ENCODE measurements at regions not wholly inside any gene's neighbourhood (a gene's known extent, or its start where the extent isn't known, plus 50 kb on each side); places are given as distances from the start of the nearest gene placed in this dataset.

DNA sequence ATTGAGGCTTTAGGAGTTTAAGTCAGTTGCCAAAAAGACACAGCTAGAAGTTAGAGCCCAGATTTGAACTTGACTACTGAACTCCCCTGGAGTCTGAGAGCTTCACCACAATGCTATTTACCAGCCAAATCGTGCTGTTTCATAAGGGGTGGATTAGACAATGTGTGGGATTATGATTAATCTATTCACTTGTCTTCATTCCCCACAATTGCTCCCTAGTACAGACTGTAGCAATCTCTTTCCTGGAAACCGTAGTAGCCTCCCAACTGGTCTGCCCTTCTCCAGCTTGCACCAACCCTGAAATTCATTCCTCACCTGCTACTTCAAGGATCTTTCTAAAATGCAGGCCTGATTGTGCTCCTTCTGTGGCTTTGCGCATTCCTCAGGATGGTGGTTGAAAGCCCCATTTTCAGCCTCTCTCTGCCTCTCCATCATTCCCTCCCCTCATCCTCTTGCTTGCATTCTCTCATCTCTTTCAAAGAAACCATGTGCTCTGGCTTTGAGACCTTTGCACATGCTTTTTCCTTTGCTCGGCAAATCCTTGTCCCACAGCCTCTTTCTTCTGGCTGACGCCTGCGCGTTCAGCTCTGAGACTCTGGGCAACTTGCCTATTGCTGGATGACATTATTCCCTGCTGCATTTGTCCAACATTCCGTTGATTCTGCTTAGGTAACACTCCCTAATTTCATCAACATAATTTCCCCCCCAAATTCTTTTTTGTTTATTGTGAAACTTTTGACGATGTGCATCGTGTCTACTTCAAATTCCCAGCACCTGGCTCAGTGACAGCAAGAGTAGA, 145.1 kb downstream of the ADRA2A start:
- H3K36me3 ChIP-seq (ENCODE audit: control insufficient read depth in 5 of 5, insufficient read depth in 5 of 5, low read length in 5 of 5), result no peaks in the 10 kb centered on the region
- no peaks in the 10 kb centered on the region for H3K27me3 ChIP-seq (ENCODE audit: control insufficient read depth in 5 of 5, insufficient read depth in 4 of 5, low read length in 5 of 5)

GRCh38 chr10:111222961-111223360, 146.1 kb downstream of the ADRA2A start:
- peak overlapping the region; percentile 21 for H3K27ac ChIP-seq (ENCODE audit: low read depth, low read length)
- H3K4me3 ChIP-seq (ENCODE audit: low read depth in 1 of 5, low read length in 5 of 5), result no peak overlapping the region
- H3K4me1 ChIP-seq (ENCODE audit: control insufficient read depth in 5 of 5, insufficient read depth in 5 of 5, low read length in 5 of 5), result peaks cover 9 to 32% (median 20%) of the 10 kb centered on the region in 5 donors
- no peaks in the 10 kb centered on the region for H3K36me3 ChIP-seq (ENCODE audit: control insufficient read depth in 5 of 5, insufficient read depth in 5 of 5, low read length in 5 of 5)
- no peak overlapping the region for H3K9ac ChIP-seq (ENCODE audit: low read length in 5 of 5)
- no peaks in the 10 kb centered on the region for H3K27me3 ChIP-seq (ENCODE audit: control insufficient read depth in 5 of 5, insufficient read depth in 4 of 5, low read length in 5 of 5)
- H3K9me3 ChIP-seq (ENCODE audit: control insufficient read depth in 5 of 5, low read length in 5 of 5), result peaks cover 0 to 4% (median 0%) of the 10 kb centered on the region in 5 donors

More for the DNA sequence above, 145.1 kb downstream of the ADRA2A start:
- Histone ChIP-seq H3K9ac (ENCODE audit: low read length in 5 of 5) (no peak overlapping the region), H3K27ac (ENCODE audit: low read depth, low read length) (peak overlapping the region; percentile 43), H3K4me3 (ENCODE audit: low read depth in 1 of 5, low read length in 5 of 5) (no peak overlapping the region), H3K4me1 (ENCODE audit: control insufficient read depth in 5 of 5, insufficient read depth in 5 of 5, low read length in 5 of 5) (peaks cover 9 to 32% (median 20%) of the 10 kb centered on the region in 5 donors), H3K9me3 (ENCODE audit: control insufficient read depth in 5 of 5, low read length in 5 of 5) (peaks cover 0 to 4% (median 0%) of the 10 kb centered on the region in 5 donors)

DNA sequence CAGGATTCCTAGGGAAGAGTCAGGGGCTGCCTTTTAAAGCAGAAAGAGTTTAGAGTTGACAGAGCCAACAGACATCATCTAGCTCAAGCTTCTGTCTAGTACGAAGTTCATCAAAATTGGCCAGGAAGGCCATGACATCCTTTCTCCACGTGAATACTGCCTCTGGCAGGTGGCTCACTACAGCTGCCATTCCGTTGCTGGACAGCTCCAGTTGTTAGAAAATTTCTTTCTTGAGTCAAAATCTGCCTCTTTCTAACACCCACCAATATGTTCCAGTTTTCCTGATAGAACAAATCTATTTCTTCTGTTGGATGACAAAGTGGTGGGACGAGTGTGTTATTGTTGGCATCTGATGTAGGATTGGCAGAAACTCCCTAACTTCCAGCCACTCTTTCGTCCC, 154.9 kb downstream of the ADRA2A start:
- Histone ChIP-seq H3K4me1 (ENCODE audit: control insufficient read depth in 5 of 5, insufficient read depth in 5 of 5, low read length in 5 of 5) (no peaks in the 10 kb centered on the region), H3K27me3 (ENCODE audit: control insufficient read depth in 5 of 5, insufficient read depth in 4 of 5, low read length in 5 of 5) (no peaks in the 10 kb centered on the region), H3K9me3 (ENCODE audit: control insufficient read depth in 5 of 5, low read length in 5 of 5) (no peaks in the 10 kb centered on the region), H3K27ac (ENCODE audit: low read depth, low read length) (no peak overlapping the region), H3K36me3 (ENCODE audit: control insufficient read depth in 5 of 5, insufficient read depth in 5 of 5, low read length in 5 of 5) (no peaks in the 10 kb centered on the region), H3K4me3 (ENCODE audit: low read depth in 1 of 5, low read length in 5 of 5) (no peak overlapping the region), H3K9ac (ENCODE audit: low read length in 5 of 5) (no peak overlapping the region)

GRCh38 chr10:111233439-111233838, 156.6 kb downstream of the ADRA2A start:
- H3K4me3 ChIP-seq (ENCODE audit: low read depth in 1 of 5, low read length in 5 of 5), result no peak overlapping the region
- no peaks in the 10 kb centered on the region for H3K27me3 ChIP-seq (ENCODE audit: control insufficient read depth in 5 of 5, insufficient read depth in 4 of 5, low read length in 5 of 5)
- no peaks in the 10 kb centered on the region for H3K36me3 ChIP-seq (ENCODE audit: control insufficient read depth in 5 of 5, insufficient read depth in 5 of 5, low read length in 5 of 5)

GRCh38 chr10:111234234-111234913, 157.5 kb downstream of the ADRA2A start:
- no peaks in the 10 kb centered on the region for H3K27me3 ChIP-seq (ENCODE audit: control insufficient read depth in 5 of 5, insufficient read depth in 4 of 5, low read length in 5 of 5)
- no peaks in the 10 kb centered on the region for H3K36me3 ChIP-seq (ENCODE audit: control insufficient read depth in 5 of 5, insufficient read depth in 5 of 5, low read length in 5 of 5)
- H3K9ac ChIP-seq (ENCODE audit: low read length in 5 of 5), result no peak overlapping the region
- no peak overlapping the region for H3K27ac ChIP-seq (ENCODE audit: low read depth, low read length)
- no peaks in the 10 kb centered on the region for H3K9me3 ChIP-seq (ENCODE audit: control insufficient read depth in 5 of 5, low read length in 5 of 5)
- H3K4me1 ChIP-seq (ENCODE audit: control insufficient read depth in 5 of 5, insufficient read depth in 5 of 5, low read length in 5 of 5), result peaks cover 0 to 6% (median 0%) of the 10 kb centered on the region in 5 donors
- no peak overlapping the region for H3K4me3 ChIP-seq (ENCODE audit: low read depth in 1 of 5, low read length in 5 of 5)

More at GRCh38 chr10:111233439-111233838, 156.6 kb downstream of the ADRA2A start:
- Histone ChIP-seq H3K9ac (ENCODE audit: low read length in 5 of 5) (no peak overlapping the region), H3K4me1 (ENCODE audit: control insufficient read depth in 5 of 5, insufficient read depth in 5 of 5, low read length in 5 of 5) (peaks cover 0 to 6% (median 0%) of the 10 kb centered on the region in 5 donors), H3K9me3 (ENCODE audit: control insufficient read depth in 5 of 5, low read length in 5 of 5) (no peaks in the 10 kb centered on the region), H3K27ac (ENCODE audit: low read depth, low read length) (no peak overlapping the region)

DNA sequence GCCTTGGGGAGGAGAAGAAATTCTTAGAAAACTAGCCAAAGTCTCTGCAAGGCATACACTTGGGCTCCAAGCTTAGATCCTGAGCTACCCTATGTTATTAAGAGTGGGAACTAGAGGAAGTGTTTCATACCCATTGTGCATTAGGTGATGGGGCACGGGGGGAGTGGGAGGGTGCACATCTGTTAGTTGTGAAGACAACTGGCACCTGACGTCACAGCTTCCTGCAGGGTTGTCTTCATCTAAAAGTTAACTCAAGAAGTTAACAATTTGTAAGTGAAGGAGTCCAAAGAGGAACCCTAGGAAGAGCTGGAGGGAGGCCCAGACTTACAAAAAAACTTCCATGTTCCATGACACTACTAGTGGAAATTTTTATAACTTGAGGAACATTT, 158.1 kb downstream of the ADRA2A start:
- H3K27me3 ChIP-seq (ENCODE audit: control insufficient read depth in 5 of 5, insufficient read depth in 4 of 5, low read length in 5 of 5), result no peaks in the 10 kb centered on the region
- H3K36me3 ChIP-seq (ENCODE audit: control insufficient read depth in 5 of 5, insufficient read depth in 5 of 5, low read length in 5 of 5), result no peaks in the 10 kb centered on the region
- no peaks in the 10 kb centered on the region for H3K9me3 ChIP-seq (ENCODE audit: control insufficient read depth in 5 of 5, low read length in 5 of 5)
- peaks cover 0 to 6% (median 0%) of the 10 kb centered on the region in 5 donors for H3K4me1 ChIP-seq (ENCODE audit: control insufficient read depth in 5 of 5, insufficient read depth in 5 of 5, low read length in 5 of 5)
- H3K27ac ChIP-seq (ENCODE audit: low read depth, low read length), result no peak overlapping the region
- no peak overlapping the region for H3K4me3 ChIP-seq (ENCODE audit: low read depth in 1 of 5, low read length in 5 of 5)
- H3K9ac ChIP-seq (ENCODE audit: low read length in 5 of 5), result no peak overlapping the region

DNA sequence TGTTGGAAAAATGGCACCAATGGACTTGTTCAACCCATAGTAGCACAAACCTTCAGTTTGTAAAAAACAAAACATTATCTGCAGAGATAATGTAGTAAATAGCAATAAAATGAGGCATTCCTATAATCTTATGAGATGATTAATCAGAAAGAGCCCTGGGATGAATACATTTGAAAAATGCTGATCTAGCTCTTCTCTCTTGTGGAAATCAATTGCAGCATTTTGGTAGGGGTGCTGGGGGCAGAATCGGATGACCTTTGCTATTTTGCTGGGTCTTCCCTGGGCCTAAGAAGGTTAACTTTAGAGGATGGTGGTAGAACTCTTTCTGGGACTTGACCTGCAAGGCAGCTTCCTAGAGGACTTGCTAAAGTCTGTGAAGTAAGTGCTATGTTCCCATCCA, 163.5 kb downstream of the ADRA2A start:
- Histone ChIP-seq H3K4me3 (ENCODE audit: low read depth in 1 of 5, low read length in 5 of 5) (no peak overlapping the region), H3K27ac (ENCODE audit: low read depth, low read length) (no peak overlapping the region), H3K9me3 (ENCODE audit: control insufficient read depth in 5 of 5, low read length in 5 of 5) (no peaks in the 10 kb centered on the region), H3K9ac (ENCODE audit: low read length in 5 of 5) (no peak overlapping the region), H3K36me3 (ENCODE audit: control insufficient read depth in 5 of 5, insufficient read depth in 5 of 5, low read length in 5 of 5) (no peaks in the 10 kb centered on the region), H3K27me3 (ENCODE audit: control insufficient read depth in 5 of 5, insufficient read depth in 4 of 5, low read length in 5 of 5) (no peaks in the 10 kb centered on the region), H3K4me1 (ENCODE audit: control insufficient read depth in 5 of 5, insufficient read depth in 5 of 5, low read length in 5 of 5) (peaks cover 0 to 6% (median 0%) of the 10 kb centered on the region in 5 donors)

DNA sequence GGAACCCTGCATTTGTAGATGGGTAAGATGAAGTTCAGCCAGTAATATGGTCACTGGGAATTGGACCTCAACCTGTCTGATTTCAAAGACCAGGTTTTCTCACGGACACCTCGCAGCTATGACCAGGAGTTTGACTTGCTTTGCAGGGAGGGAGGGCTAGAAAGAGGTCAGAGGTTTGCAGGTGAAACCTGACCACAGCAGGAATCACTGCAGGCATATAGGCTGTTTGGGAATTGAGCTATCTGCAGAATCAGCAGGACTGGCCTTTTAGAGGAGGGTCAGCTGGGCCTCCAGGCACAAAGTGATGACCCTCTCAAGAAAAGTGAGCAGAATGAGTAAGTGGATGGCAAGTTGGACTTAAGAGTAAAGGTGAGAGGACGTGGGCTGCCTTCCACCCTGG, 166.3 kb downstream of the ADRA2A start:
- Histone ChIP-seq H3K4me1 (ENCODE audit: control insufficient read depth in 5 of 5, insufficient read depth in 5 of 5, low read length in 5 of 5) (peaks cover 0 to 2% (median 0%) of the 10 kb centered on the region in 5 donors), H3K27me3 (ENCODE audit: control insufficient read depth in 5 of 5, insufficient read depth in 4 of 5, low read length in 5 of 5) (no peaks in the 10 kb centered on the region), H3K36me3 (ENCODE audit: control insufficient read depth in 5 of 5, insufficient read depth in 5 of 5, low read length in 5 of 5) (no peaks in the 10 kb centered on the region), H3K4me3 (ENCODE audit: low read depth in 1 of 5, low read length in 5 of 5) (no peak overlapping the region), H3K9ac (ENCODE audit: low read length in 5 of 5) (no peak overlapping the region), H3K27ac (ENCODE audit: low read depth, low read length) (no peak overlapping the region), H3K9me3 (ENCODE audit: control insufficient read depth in 5 of 5, low read length in 5 of 5) (no peaks in the 10 kb centered on the region)

GRCh38 chr10:111246136-111246535, 169.3 kb downstream of the ADRA2A start:
- H3K9ac ChIP-seq (ENCODE audit: low read length in 5 of 5), result no peak overlapping the region
- no peaks in the 10 kb centered on the region for H3K27me3 ChIP-seq (ENCODE audit: control insufficient read depth in 5 of 5, insufficient read depth in 4 of 5, low read length in 5 of 5)
- H3K9me3 ChIP-seq (ENCODE audit: control insufficient read depth in 5 of 5, low read length in 5 of 5), result peaks cover 0 to 3% (median 0%) of the 10 kb centered on the region in 5 donors
- H3K36me3 ChIP-seq (ENCODE audit: control insufficient read depth in 5 of 5, insufficient read depth in 5 of 5, low read length in 5 of 5), result no peaks in the 10 kb centered on the region
- no peak overlapping the region for H3K27ac ChIP-seq (ENCODE audit: low read depth, low read length)
- H3K4me3 ChIP-seq (ENCODE audit: low read depth in 1 of 5, low read length in 5 of 5), result no peak overlapping the region
- H3K4me1 ChIP-seq (ENCODE audit: control insufficient read depth in 5 of 5, insufficient read depth in 5 of 5, low read length in 5 of 5), result no peaks in the 10 kb centered on the region

- Histone ChIP-seq H3K9me3 (ENCODE audit: control insufficient read depth in 5 of 5, low read length in 5 of 5) (peaks cover 0 to 3% (median 0%) of the 10 kb centered on the region in 5 donors), H3K27me3 (ENCODE audit: control insufficient read depth in 5 of 5, insufficient read depth in 4 of 5, low read length in 5 of 5) (no peaks in the 10 kb centered on the region), H3K36me3 (ENCODE audit: control insufficient read depth in 5 of 5, insufficient read depth in 5 of 5, low read length in 5 of 5) (no peaks in the 10 kb centered on the region), H3K4me3 (ENCODE audit: low read depth in 1 of 5, low read length in 5 of 5) (no peak overlapping the region), H3K4me1 (ENCODE audit: control insufficient read depth in 5 of 5, insufficient read depth in 5 of 5, low read length in 5 of 5) (no peaks in the 10 kb centered on the region), H3K9ac (ENCODE audit: low read length in 5 of 5) (no peak overlapping the region), H3K27ac (ENCODE audit: low read depth, low read length) (no peak overlapping the region)
Observed at GRCh38 chr10:111246814-111247452, 170.1 kb downstream of the ADRA2A start.

Data from subcutaneous abdominal adipose tissue (tissue), 5 donors.